AG04449 (cell line): ENCODE measurements at regions not wholly inside any gene's neighbourhood (a gene's known extent, or its start where the extent isn't known, plus 50 kb on each side); places are given as distances from the start of the nearest gene placed in this dataset.

ENCODE experiments used
- CTCF ChIA-PET: fragments of 350-600 bp; formaldehyde crosslinking; extraction: SDS; loops from one replicate; lab custom pipeline; 2021; ENCODE audit warnings: antibody characterized with exemption; lab: Yijun Ruan, JAX
- POLR2A ChIA-PET: fragments of 400-600, 350-600 bp; formaldehyde crosslinking; extraction: SDS; loops from one replicate; lab custom pipeline; 2020; ENCODE audit warnings: antibody characterized with exemption, inconsistent platforms; lab: Yijun Ruan, JAX
- DNase-seq: peaks from one replicate; pipeline ENCODE4 v3.0.0-alpha.2; 2010; ENCODE audit warnings: low read depth, low spot score
- H3K4me3 ChIP-seq: 2 replicates; pipeline ENCODE4 v1.5.1; 2011; ENCODE audit warnings: low read depth, mild to moderate bottlenecking, control low read depth, low read length
- CTCF ChIP-seq: IDR thresholded peaks from one replicate; pipeline ENCODE4 v1.5.1; 2011; ENCODE audit warnings: mild to moderate bottlenecking, moderate library complexity, low read length, control low read depth, inconsistent platforms; ENCODE audit not compliant: insufficient read depth; ENCODE audit errors: missing control alignments

DNA sequence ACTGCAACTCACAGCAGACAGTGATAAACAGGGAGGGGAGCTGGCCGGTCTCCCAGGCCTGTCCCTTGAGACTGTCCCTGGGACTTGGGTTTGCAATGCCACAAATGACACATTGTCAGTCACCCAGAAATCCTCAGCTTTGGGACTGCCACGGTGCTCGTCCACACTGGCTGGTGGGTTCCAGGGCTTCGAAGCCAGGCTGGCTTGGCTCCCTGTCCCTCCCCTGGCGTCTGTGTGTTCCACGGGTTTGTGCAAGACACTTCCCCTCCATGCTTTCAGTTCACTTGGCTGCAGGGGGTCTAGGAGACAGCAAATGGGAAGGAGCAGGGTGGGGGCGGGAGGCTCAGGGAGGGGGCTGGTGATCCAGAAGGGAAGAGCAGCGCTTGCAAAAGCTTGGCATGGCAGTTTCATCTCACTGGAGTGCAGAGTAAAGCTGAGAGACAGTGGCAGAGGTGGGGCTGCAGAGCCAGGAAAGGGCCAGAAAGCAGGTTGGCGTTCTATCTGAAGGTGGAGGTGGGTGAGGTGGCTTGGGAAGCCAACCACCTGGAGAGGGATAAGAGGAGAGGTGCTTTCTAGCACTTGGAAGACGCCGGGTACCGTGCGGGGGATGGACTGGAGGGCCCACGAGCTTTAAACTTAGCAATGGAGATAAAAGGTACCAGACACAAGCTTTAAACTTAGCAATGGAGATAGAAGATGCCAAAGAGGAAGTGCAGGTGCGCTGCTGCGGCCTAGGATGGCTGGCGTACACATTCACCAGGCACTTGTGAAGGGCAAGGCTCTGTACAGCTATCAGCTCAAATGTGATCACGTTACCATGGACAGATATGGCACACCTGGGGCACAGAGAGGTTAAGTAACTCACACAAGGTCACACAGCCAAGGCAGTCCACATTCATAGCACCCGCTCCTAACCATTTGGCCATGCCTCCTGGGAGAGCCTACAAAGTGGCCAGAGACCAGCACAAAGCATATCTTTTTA, 86.4 kb upstream of the SHISAL1 start:
- CTCF ChIA-PET = no interaction called here
- no peak for DNase-seq
- no peak overlapping the region for H3K4me3 ChIP-seq
- no peak for TF ChIP-seq CTCF
- POLR2A ChIA-PET = no interaction called here

DNA sequence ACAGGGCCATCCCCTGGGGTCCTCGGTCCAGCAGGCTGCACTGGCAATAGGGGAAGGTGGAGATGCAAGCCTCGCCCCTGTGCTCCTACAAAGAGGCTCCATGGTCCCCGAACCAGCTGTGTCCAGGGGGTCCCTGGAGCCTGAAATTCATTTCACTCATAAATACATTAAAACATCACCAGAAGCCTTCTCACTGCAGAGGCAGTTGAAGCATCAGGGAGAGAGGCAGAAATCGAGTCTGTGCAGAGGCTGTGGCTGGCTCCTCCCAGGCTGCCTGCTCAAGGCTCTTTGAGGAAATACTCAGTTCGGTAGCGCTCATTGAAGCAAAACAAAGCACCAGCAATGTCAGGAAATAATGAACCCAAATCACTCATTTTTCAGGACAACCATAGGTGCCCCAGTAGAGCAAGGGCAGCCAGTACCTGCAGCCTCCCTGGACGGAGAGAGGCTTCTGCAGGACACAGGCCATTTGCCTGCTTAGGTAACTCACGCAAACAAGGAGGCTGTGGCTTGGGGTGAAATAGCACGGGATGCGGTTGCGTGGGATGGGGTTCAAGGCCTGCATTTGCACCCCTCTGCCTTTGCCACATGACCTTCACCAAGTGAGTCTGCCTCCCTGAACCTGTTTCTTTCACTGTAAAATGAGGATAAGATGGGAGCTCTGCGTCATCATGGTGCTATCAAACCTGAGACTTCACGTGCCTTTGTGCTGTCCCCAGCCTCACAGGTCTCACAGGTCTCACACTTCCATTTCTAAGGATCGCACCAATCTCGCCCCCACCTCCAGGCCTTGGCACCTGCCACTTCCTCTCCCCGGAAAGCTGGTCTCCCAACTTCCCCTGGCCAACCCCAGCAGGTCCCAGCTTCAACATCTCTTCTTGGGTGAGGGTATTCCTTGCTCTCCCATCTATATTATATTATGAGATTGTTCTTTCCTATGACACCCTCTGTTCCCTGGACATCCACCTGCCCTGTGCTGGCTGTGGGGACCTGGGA, 84.3 kb upstream of the SHISAL1 start:
- H3K4me3 ChIP-seq = no peak overlapping the region
- ChIA-PET CTCF (no interaction called here), POLR2A (no interaction called here)
- DNase-seq = no peak
- TF ChIP-seq CTCF = no peak

DNA sequence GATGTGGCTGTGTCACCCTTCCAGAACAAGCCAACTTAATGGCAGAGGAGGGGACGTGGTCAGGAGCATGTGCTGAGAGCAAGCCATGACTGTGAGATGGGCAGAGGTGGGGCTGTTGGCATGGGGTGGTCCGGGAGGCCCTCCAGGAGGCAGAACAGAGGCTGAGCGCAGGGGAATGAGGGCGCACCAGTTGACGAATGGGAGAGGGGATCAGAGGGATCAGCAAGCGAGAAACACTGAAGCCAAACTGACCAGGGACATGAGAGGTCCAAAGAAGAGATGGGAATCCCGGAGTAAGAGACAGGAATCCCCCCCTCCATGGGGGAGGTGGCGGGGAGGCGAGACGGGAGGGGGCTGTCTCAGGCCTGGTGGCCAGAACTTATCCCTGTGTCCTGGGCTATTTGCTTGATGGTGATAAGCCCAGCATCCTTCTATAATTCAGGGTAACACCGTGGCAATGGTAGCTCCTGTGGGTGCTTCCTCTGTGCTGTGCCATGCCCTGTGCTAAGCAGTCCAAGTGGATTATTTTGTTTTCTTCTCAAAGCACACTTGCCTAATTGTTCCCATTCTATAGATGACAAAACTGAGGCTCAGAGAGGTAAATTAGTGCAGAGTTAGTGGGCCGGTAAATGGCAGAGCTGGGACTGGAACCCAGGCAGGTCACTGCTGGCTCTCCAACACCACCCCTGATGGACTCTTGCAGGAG, 83.4 kb upstream of the SHISAL1 start:
- ChIA-PET POLR2A (no interaction called here), CTCF (no interaction called here)
- TF ChIP-seq CTCF = no peak
- no peak overlapping the region for H3K4me3 ChIP-seq
- no peak for DNase-seq

- no peak for TF ChIP-seq CTCF
- POLR2A ChIA-PET = no interaction called here
- CTCF ChIA-PET = no interaction called here
- no peak for DNase-seq
- no peak overlapping the region for H3K4me3 ChIP-seq
Measured at GRCh38 chr22:44395118-44396005, 82.6 kb upstream of the SHISAL1 start.

- DNase-seq = no peak
Measured at GRCh38 chr22:44394246-44395117, 81.7 kb upstream of the SHISAL1 start.

More at GRCh38 chr22:44394246-44395117, 81.7 kb upstream of the SHISAL1 start:
- ChIA-PET CTCF (no interaction called here), POLR2A (no interaction called here)
- no peak for TF ChIP-seq CTCF
- no peak overlapping the region for H3K4me3 ChIP-seq
